ENCODE measurements at regions not wholly inside any gene's neighbourhood (a gene's known extent, or its start where the extent isn't known, plus 50 kb on each side); places are given as distances from the start of the nearest gene placed in this dataset.

- no peak for DNase-seq
- CTCF ChIA-PET: no interaction called here
These were observed 746.0 kb upstream of the CELF2 start for GRCh38 chr10:10271639-10272192.

DNA sequence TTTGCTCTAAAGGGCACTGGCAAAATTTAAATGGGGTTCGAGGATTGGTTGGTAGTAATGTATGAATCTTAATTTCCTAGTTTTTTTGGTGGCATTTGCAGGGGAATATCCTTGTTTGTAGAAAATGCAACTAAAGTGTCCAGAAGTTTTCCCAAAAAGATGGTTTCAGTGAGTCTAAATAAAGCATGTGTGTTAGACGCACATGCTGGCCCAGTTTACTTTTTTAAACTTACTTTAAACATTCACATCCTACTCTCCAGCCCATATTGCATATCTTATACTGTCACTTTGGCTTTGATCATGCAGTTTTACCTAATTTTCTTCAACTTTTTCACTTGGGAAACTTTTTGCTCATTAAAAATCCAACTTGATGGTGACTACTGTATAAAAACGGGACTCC lies 744.0 kb upstream of the CELF2 start:
- H3K4me1 Mint-ChIP-seq (ENCODE audit: low read depth, unreplicated experiment): no peaks in the 10 kb centered on the region
- CTCF ChIA-PET: no interaction called here
- Histone ChIP-seq H3K36me3 (ENCODE audit: control insufficient read depth, insufficient read depth, low read length) (no peaks in the 10 kb centered on the region), H3K4me1 (no peaks in the 10 kb centered on the region), H3K27me3 (replicated peaks; ENCODE audit: control insufficient read depth, insufficient read depth, low read length) (no peaks in the 10 kb centered on the region; the same call in 1 of the 2 replicates), H3K9me3 (no peaks in the 10 kb centered on the region), H3K4me3 (ENCODE audit: low read depth, low read length) (no peak overlapping the region)
- H3K27me3 Mint-ChIP-seq (ENCODE audit: insufficient read depth, unreplicated experiment): peaks cover 5% of the 10 kb centered on the region
- no peaks in the 10 kb centered on the region for H3K36me3 Mint-ChIP-seq (ENCODE audit: insufficient read depth, unreplicated experiment)
- H3K9me3 Mint-ChIP-seq (ENCODE audit: unreplicated experiment): peaks cover 17% of the 10 kb centered on the region
- BruUV-seq (replicated peaks): no TSS peak
- POLR2A ChIA-PET: no interaction called here
- no peak overlapping the region for H3K27ac Mint-ChIP-seq (ENCODE audit: unreplicated experiment)
- no peak overlapping the region for H3K4me3 Mint-ChIP-seq (ENCODE audit: unreplicated experiment)
- intact Hi-C loops (cut with micrococcal nuclease; ENCODE audit: unreplicated experiment): no loop called here
- no peak for DNase-seq
- no peak for TF ChIP-seq CTCF (IDR thresholded peaks at IDR 0.05; ENCODE audit: insufficient read depth in 1 of 2, low read depth in 1 of 2, low read length in 1 of 2, severe bottlenecking in 1 of 2, unreplicated experiment in 1 of 2)

More at GRCh38 chr10:10271639-10272192, 746.0 kb upstream of the CELF2 start:
- intact Hi-C loops (cut with micrococcal nuclease; ENCODE audit: unreplicated experiment): no loop called here
- Mint-ChIP-seq H3K27me3 (ENCODE audit: insufficient read depth, unreplicated experiment) (peaks cover 5% of the 10 kb centered on the region), H3K36me3 (ENCODE audit: insufficient read depth, unreplicated experiment) (no peaks in the 10 kb centered on the region), H3K9me3 (ENCODE audit: unreplicated experiment) (peaks cover 17% of the 10 kb centered on the region), H3K27ac (ENCODE audit: unreplicated experiment) (no peak overlapping the region), H3K4me3 (ENCODE audit: unreplicated experiment) (no peak overlapping the region), H3K4me1 (ENCODE audit: low read depth, unreplicated experiment) (no peaks in the 10 kb centered on the region)
- Histone ChIP-seq H3K4me3 (ENCODE audit: low read depth, low read length) (no peak overlapping the region), H3K9me3 (no peaks in the 10 kb centered on the region), H3K27me3 (replicated peaks; ENCODE audit: control insufficient read depth, insufficient read depth, low read length) (no peaks in the 10 kb centered on the region; the same call in 1 of the 2 replicates), H3K36me3 (ENCODE audit: control insufficient read depth, insufficient read depth, low read length) (no peaks in the 10 kb centered on the region), H3K4me1 (no peaks in the 10 kb centered on the region)
- POLR2A ChIA-PET: no interaction called here
- no TSS peak for BruUV-seq (replicated peaks)
- no peak for TF ChIP-seq CTCF (IDR thresholded peaks at IDR 0.05; ENCODE audit: insufficient read depth in 1 of 2, low read depth in 1 of 2, low read length in 1 of 2, severe bottlenecking in 1 of 2, unreplicated experiment in 1 of 2)

- peaks cover 4% of the 10 kb centered on the region for H3K27me3 Mint-ChIP-seq (ENCODE audit: insufficient read depth, unreplicated experiment)
- H3K36me3 Mint-ChIP-seq (ENCODE audit: insufficient read depth, unreplicated experiment): no peaks in the 10 kb centered on the region
- H3K27ac Mint-ChIP-seq (ENCODE audit: unreplicated experiment): no peak overlapping the region
- ChIA-PET CTCF (no interaction called here), POLR2A (no interaction called here)
- Histone ChIP-seq H3K4me3 (ENCODE audit: low read depth, low read length) (no peak overlapping the region), H3K27me3 (replicated peaks; ENCODE audit: control insufficient read depth, insufficient read depth, low read length) (no peaks in the 10 kb centered on the region), H3K9me3 (peaks cover 9% of the 10 kb centered on the region; the same call in 1 of the 2 replicates), H3K4me1 (no peaks in the 10 kb centered on the region), H3K36me3 (ENCODE audit: control insufficient read depth, insufficient read depth, low read length) (no peaks in the 10 kb centered on the region)
- intact Hi-C loops (cut with micrococcal nuclease; ENCODE audit: unreplicated experiment): no loop called here
- no peak for DNase-seq
- H3K4me3 Mint-ChIP-seq (ENCODE audit: unreplicated experiment): no peak overlapping the region
- H3K9me3 Mint-ChIP-seq (ENCODE audit: unreplicated experiment): peaks cover 16% of the 10 kb centered on the region
- no TSS peak for BruUV-seq (replicated peaks)
- no peaks in the 10 kb centered on the region for H3K4me1 Mint-ChIP-seq (ENCODE audit: low read depth, unreplicated experiment)
- TF ChIP-seq CTCF (IDR thresholded peaks at IDR 0.05; ENCODE audit: insufficient read depth in 1 of 2, low read depth in 1 of 2, low read length in 1 of 2, severe bottlenecking in 1 of 2, unreplicated experiment in 1 of 2): no peak
These were observed 737.8 kb upstream of the CELF2 start for GRCh38 chr10:10279906-10280305.
